ENCODE measurements at regions not wholly inside any gene's neighbourhood (a gene's known extent, or its start where the extent isn't known, plus 50 kb on each side); places are given as distances from the start of the nearest gene placed in this dataset.

DNA sequence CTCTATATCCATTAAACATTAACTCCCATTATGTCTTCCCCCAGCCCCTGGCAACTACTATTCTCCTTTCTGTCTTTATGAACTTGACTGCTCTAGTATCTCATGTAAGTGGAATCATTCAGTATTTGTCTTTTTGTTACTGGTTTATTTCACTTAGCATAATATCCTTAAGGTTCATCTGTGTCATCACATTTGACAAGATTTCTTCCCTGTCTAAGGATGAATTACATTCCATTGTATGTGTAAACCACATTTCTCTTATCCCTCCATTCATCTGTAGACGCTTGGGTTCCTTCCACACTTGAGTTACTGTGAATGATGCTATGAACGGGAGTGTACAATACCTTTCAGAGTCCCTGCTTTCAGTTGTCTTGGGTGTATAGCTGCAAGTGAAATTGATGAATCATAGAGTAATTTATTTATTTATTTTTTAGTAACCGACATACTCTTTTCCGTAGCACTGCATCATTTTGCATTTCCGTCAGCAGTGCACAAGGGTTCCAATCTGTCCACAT is 399.7 kb upstream of the RBFOX1 start:
- DNase-seq (ENCODE audit: low spot score) = no peak

DNA sequence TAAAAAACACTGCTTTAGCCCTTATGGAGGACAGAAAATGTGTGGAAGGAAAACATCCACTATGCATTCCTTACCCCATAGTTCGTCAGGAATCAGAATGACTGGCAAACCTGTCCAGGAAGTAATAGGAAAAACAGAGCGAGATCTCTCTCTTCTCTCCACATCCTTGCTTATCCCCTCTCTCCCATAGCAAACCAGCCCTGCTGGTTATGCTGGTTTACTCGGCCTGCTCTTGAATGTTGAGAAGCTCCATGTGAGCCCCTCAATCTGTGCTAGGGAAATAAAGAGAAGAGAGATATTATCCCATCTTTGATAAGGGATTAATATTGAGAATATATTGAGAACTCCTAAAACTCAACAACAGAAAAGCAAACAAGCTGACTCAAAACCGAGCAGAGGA is 402.8 kb upstream of the RBFOX1 start:
- no peak for DNase-seq (ENCODE audit: low spot score)

DNA sequence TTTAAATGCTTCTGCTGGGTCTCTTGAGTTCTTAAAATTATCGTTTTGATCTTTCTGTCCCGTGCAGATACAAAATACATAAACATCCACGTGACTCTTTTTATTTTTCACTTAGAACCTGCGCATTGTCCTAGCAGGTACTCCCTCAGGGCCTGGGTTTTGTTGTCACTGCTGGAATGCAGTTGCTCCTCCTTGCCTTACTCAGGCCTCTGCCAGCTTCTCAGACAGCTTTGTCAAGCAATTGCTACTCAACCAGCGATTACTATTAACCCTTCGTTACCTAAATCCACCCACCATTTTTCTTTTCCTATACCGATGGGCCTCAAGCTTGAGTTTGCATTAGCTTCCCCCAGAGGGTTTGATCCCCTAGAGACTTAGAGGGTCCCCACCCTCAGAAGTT is 405.9 kb upstream of the RBFOX1 start:
- no peak for DNase-seq (ENCODE audit: low spot score)

DNA sequence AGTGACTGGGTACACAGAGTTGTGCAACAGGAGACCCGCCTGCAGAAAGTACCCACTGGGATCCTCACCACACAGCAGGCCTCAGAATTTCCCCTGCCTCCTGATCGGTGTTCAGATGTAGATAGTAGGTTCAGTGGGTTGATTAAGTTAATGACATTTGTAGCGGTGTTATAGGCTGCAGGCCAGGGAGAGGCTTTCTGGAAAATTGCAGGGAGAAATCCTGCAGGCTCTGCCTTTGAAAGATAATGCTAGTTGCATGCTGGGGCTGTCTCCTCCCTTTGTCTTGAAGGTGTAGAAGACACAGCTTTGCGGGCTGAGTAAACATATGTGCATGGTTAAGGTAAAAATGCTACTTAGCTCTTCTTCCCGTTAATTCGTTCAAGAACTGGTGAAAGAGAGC is 406.3 kb upstream of the RBFOX1 start:
- DNase-seq (ENCODE audit: low spot score) = no peak

DNA sequence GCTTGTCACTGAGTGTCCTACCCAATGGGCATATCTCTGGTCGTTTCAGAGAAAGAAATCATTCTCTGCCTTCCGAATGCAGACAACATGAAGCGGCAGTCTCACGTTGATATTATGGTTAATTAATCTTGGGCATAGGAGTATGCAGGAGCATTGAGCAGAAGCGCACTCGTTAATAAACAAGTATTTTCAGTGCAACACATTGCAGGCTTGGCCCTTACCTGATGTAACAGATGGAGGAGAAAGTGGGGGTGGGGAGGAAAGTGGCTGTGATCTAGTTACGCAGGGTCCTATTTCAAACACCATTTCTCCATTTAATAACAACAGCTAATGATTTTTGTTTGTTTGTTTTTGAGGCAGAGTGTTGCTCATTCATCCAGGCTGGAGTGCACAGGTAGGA is 414.0 kb upstream of the RBFOX1 start:
- no peak for DNase-seq (ENCODE audit: low spot score)

DNA sequence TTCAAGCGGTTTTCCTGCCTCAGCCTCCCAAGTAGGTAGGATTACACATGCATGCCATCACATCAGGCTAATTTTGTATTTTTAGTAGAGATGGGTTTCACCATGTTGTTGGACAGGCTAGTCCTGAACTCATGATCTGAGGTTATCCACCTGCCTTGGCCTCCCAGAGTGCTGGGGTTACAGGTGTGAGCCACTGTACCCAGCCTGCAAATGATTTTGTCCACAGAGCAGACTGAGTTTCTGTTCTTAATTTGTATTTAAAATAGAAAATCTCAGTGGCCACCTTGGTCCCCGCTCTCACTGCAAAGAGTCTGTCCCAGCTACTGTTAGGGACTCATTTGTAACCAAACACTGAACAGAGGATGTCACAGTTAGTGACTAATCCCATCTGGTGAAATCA is 415.7 kb upstream of the RBFOX1 start:
- no peak for DNase-seq (ENCODE audit: low spot score)

DNA sequence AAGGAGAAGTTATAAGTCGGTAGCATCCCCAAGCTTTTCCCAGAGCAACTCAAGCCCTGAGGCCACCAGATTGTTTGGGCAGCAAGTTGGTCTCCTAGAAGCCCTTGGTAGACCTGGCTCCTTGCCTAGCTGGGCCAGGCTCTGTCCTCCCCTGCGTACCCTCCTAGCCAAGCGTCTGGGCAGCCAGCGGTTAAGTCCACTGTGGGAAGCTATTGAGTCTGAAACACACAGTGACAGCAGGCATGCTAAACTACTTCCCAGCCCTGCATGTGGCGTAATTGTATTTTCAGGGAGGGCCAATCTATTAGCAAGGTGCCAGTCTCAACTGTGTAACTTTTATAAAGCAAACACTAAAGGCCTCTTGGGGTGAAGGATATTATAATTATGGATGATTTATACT is 419.1 kb upstream of the RBFOX1 start:
- no peak for DNase-seq (ENCODE audit: low spot score)

DNA sequence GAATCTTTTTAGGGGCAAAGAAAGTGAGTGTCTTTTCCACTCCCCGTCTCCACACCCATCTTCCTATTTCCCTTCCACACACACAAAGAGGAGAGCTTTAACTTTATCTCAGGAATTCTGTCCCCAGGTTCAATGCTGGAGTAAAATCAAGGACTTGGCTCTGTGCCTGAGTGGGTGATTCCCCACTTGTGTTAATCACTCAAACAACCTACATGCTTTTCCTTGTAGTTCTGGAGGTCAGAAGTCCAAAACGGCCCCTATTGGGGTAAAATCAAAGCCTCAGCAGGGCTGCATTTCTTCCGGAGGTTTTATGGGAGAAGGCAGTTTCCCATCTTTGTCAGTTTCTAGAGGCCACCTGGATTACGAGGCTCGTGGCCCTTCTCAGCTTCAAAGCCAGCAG is 422.3 kb upstream of the RBFOX1 start:
- DNase-seq (ENCODE audit: low spot score) = no peak

DNA sequence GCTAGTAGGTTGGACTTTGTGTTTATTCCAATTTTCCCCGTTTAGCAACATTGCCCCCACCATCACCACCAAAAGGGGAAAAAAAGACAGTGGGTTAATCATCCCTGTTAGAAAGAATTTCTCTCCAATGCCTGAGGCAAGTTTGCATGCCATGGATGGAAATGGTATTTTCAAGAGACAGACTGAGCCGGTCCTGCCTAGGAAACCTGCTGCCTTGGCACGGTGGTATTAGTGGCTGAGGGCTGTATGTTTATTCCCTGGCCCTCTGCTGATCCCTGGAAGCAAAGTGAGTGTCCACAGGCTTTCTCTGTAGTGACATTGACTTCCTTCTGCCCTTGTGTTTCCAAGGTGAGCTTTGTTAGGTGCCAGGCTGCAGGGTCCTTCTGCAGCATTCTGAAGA is 427.0 kb upstream of the RBFOX1 start:
- no peak for DNase-seq (ENCODE audit: low spot score)

DNA sequence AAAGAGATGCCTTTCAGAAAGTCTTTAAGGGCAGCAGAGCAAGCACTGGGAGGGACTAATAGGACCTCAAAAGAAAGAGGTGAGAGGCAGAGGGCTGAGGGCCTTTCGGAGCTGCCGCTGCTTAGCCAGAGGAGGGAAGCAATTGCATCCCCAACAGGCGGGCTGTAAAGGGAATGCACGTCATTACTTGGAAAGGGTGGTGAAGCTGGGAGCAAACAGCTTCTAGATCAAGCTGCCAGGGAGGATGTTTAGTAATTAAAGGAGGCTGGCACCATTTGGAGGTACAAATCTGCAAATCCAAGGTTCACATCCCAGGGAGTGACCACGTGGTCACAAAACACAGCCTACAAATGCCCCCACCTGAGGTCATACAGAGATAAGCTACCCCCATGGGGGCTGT is 429.0 kb upstream of the RBFOX1 start:
- no peak for DNase-seq (ENCODE audit: low spot score)

DNA sequence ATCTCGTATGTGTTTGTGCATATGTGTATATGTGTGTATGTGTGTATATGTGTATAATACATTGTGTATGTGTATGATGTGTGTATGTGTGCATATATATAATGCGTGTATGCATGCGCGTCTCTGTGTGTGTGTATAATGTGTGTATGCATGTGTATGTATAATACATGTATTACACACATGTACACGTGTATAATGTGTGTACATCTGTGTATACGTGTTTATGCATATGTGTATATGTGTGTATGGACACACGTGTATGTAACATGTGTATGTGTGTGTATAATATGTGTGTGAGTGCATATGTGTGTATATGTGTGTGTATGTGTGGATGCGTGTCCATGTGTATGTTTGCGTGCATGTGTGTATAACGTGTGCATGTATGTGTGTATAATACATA is 433.7 kb upstream of the RBFOX1 start:
- no peak for DNase-seq (ENCODE audit: low spot score)

DNA sequence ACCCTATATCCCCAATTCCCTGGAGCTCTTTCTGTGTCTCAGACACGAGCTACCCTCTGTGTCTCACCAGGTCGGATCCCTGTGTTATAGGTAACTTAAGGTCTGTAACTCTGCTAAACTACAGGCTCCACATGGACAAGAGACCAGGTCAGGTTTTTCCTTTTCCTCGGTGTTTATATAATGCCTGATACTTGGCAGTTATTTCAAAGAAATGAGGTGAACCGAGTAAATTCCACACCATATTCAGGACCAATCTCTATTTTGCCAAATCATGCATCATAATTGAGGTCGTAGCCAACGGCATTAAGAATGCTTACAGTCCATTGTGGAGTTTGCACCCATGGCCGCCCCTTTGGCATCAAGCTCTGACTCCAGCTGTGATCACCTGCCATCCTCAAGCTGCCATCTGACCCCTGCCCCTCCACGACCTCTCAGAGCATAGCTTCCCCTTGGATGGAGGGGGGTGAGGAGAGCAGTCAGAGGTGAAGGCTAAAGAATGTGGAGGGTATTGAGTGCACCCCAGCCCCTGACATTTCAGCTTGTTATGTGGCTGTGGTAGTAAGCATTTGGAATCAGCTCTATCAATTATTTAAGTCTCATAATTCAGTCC is 434.7 kb upstream of the RBFOX1 start:
- peak; percentile 56 for DNase-seq (ENCODE audit: low spot score)

DNA sequence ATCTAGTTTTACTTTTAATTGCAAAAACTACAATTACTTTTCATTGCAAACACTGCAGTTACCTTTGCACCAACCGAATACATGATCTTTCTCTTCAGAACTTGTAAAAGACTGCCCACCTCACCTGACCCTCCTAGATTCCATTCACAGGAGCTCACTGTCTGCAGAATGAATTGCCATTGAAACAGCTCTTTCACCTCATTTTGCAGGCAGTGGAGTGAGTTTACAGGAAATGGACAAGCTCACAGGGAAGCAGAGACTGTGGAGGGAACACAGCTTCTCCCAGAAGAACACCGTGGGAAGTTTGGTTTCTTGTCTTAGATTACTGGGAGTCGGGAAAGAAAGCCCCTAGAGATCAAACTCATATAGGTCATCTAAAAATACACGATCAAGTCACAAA is 439.7 kb upstream of the RBFOX1 start:
- DNase-seq (ENCODE audit: low spot score) = no peak

DNA sequence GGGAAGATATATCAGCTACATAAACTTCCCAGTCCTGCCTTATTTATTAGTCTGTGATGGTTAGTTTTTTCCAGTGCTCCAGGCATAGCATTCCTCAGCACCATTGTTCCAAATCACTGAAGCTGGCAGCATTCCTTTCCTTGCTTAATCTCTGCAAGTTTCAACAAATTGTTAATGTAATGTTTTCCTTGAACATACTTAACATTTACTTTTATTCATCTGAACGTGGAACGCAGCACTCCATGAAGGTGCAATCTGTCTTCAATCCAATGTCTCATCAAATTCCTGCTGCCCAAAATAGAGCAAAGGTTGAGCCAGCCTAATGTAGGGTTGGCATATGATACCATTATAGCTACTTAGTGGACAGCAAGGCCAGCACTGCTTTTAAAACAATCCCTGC is 441.1 kb upstream of the RBFOX1 start:
- DNase-seq (ENCODE audit: low spot score) = no peak

DNA sequence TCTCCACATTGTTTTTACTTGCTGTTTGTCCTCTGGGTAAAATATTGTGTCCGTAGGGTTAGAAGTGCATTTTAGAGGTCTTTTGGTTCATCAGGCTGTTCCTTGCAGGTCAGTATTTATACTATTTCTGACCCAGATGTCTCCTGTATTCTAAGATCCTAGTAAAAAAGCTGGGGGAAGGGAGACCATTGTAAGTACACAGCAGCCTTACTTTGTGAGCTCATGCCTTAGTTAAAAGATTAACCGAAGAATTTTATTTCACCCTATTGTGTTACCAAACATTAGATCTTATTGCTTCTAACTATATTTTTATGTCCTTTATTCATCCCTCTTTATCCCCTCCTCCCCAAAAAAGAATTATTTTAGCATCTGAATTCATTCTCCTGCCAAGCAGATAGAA is 444.1 kb upstream of the RBFOX1 start:
- no peak for DNase-seq (ENCODE audit: low spot score)

DNA sequence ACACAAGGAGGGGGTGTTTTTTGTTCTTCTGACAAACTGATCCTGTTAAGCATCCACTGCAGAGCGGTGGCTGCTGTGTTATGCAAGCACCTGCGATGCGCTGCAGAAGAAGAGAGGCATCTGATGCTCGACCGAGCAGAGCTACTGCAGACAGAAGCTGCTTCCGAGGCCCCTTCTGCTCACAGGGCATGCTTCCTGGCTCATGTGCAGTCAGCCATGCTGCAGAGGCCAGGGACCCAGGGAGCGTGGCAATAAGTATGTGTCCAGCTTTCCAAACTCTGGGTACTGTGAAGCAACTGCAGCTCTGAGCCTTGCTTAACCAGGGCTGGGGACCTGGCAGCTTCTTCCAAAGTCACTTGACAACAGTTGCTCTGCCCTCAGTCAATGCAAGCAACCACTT is 448.6 kb upstream of the RBFOX1 start:
- DNase-seq (ENCODE audit: low spot score) = no peak

DNA sequence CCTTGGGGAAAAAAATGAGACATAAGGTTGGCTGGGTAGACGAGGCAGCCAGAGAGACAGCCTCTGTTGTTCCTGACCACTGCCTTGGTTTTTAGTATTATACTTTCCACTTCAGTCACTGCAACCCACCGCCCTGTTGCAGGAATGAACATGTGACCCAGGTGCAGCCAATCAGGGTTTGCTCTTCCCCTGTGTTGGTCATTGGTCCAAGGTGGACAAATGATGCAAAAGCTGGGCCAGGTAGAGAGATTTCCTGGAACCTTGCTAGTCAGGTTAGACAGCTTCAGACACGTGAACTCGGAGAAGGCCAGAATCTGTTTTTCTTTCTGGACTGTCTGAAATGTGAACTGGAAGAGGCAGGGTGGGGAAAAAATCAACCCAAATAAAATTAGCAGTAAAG is 452.4 kb upstream of the RBFOX1 start:
- DNase-seq (ENCODE audit: low spot score) = no peak

DNA sequence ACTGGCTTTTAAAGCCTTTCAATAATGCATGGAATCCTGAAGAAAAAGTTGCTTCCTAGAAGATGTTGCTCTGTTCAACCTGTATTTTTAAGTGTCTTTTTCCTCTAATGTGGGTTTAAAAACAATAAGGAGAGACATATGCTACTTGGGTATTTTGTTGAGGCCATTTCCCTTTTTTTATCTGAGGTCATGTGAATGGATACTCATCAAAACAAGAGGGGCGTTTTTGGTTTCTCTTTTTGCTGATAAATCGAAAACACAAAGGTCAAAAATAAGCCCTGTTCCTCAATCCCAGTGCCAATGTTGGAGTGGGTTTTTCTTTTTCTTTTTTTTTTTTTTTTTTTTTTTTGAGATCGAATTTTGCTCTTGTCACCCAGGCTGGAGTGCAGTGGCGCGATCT is 468.0 kb upstream of the RBFOX1 start:
- DNase-seq (ENCODE audit: low spot score) = no peak

DNA sequence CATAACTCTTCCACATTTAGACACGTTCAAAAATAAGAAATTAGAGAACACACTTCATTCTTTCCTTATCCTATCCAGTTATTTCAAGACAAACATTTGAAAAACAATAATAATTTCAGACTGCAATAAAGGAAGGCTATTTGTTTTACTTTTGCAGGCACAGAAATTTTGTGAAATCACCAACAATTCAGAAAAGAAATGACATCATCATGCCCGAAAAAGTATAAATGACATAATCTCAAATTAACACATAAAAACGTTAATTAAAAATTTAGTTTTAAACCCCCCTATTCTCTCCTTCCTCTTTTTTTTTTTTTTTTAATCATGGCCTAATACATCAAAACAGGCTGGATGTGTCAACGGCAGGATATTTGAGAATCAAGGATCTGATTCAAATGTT is 468.4 kb upstream of the RBFOX1 start:
- no peak for DNase-seq (ENCODE audit: low spot score)

DNA sequence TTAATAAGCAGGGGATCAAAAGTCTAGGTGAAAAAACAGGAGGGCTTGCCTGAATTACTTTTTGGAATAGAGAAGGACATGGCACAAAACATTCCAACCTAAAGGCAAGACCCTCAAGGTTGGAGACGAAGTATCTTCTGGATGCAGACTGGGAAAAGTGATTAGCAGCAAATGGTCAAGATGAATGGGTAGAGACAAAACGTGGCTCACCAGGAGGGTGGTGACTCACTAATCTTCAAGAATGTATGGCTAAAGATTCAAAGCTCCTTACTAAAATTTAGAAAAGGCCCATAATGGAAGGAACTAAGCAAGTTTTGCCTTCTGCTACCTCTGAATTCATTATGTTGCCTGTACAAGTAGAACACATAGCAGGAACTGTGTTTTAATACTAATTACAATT is 469.5 kb upstream of the RBFOX1 start:
- no peak for DNase-seq (ENCODE audit: low spot score)

DNA sequence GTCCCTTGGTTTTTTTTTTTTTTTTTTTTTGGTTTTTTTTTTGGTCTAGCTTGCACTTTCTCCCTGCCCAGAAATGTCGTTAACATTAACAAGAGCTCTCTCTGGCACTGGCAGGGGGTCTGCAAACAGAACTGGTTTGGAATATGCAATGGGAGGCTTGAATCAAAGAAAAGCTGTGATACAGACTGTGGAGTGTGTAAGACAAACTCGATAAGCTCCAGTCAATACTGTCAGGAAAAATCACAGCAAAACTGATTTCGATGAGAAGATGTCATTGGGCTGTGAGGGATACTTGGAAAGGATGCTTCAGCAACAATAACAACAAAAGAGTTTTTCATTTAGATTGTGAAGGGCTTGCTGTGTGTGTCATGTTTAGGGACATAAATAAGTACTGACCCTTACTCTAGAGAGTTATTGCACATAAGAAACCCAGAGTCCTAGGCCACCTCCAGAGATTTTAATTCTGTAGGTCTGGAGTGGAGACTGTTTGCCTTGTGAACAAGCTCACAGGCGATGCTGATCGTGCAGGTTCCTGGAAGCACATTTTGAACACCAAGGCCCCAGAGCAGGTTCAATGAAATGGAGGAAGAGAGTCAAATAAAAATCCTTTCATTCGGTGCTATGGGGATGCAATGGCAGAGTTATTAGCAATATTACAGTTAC is 470.7 kb upstream of the RBFOX1 start:
- DNase-seq (ENCODE audit: low spot score) = no peak

DNA sequence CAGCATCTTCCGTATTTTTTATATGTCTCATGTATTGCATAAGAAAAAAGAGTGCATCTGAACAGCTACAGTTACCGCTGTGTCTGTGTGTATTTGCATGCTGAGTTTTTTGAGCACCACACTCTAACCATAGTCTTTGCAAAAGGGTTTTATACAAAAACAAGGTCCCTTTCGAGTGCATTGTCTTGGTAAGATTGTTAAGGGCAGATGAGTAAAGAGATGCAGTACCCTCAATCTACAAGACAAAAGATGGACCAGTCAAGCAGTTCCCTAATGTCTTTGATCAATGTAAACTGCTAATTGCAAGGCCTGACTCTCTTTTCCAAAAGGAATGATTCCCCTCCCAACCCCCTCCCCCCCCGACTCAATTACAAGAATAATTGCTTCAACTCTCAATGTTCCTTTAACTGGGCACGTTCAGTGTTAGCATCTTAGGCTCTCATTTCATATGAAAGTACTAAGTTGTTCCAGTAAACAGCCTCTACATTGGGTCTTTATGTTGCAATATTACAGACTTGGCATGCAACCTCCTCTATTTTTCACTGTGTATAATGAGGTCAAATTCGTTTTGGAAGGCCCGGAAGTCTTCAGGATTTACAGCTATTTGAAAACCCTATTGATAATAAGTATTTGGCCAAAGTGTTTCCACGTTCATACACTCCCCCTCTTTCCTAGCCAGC is 471.4 kb upstream of the RBFOX1 start:
- no peak for DNase-seq (ENCODE audit: low spot score)

DNA sequence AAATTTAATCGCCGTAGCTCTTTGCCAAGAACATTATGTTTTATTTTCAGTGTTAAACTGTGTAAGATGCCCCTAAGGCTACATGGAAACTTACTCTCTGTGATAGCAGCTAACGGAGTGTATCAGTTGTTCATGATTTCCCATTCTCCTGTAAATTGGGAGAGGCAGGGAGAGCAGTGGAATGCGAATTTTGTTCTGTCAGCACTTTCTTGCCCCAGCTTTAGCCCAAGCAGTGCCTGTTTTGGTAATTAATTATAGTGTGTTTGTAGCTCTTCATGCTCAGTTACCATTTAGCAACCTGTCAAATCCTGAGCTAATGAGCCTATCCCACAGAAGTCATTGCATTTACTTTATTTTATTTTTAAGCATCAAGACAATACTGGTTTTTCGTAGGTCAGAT is 475.1 kb upstream of the RBFOX1 start:
- no peak for DNase-seq (ENCODE audit: low spot score)

DNA sequence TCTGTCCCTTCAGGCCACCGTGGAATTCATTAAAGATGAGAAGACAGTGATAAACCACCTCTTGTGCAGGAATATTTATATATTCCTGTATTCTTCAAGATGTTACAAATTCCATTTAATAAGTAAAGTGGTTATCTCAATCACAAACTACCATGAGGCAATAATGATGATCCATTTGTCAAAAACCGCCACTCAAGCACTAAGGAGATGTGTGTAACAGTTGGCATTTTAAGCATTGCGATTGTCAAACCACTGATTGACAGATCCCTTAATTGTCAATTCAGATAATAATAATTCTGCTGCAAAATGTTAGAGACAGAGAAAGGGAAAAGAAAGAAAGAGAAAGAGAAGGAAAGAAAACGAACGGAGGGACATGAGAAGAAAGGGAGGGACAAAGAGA is 476.1 kb upstream of the RBFOX1 start:
- DNase-seq (ENCODE audit: low spot score) = no peak
